HG02840 (cell line): ENCODE measurements at regions not wholly inside any gene's neighbourhood (a gene's known extent, or its start where the extent isn't known, plus 50 kb on each side); places are given as distances from the start of the nearest gene placed in this dataset.
"Not testable (repeated sequence)": the region's sequence is repeated elsewhere in the genome, so short reads cannot be mapped to it uniquely, and the experiment has no call there.

Experiments used
- ATAC-seq: cut with Tn5 transposase; IDR thresholded peaks from one replicate; pipeline ENCODE4 v1.9.1; 2021; ENCODE audit warnings: mild to moderate bottlenecking, moderate library complexity, moderate number of reproducible peaks; ENCODE audit not compliant: unreplicated experiment, low FRiP score

DNA sequence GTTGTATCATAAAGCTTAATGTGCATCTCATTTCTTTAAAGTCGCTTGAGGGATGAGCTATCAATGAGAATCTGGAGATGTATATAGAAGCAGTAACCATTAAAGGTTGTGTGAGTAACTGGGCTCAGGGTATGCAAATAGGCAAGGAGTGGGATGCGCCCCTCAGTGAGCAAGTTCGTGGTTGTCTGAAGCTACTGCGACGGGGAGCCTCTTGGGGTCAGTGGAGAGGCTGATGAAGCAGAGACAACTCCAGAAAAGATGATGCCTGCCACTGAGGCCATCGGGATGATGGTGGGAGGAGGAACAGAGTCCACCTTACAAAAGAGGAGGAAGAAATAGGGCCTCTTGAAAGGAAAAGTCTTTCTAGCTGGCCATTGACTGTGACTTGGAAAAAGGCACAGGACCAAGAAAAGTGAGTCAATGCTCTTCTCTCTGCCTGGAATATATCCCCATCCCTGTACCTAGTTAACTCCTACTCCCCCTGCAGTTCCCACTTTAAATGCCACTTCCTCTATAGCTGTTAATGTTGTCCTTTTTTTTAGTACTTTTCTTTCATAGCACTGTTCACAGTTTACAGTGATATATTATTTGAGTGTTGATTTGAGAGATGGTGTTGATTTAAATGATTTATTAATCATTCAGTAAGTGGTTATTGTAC, 51.4 kb upstream of the LSM6 start:
- peak; percentile 90 for ATAC-seq

- no peak for ATAC-seq
Observed at GRCh38 chr4:146123231-146123630, 52.3 kb upstream of the LSM6 start.

- ATAC-seq: no peak
Observed at GRCh38 chr4:146122398-146122797, 53.1 kb upstream of the LSM6 start.

- no peak for ATAC-seq
Observed at GRCh38 chr4:146121757-146122156, 53.8 kb upstream of the LSM6 start.

GRCh38 chr4:146119845-146120404, 55.6 kb upstream of the LSM6 start:
- no peak for ATAC-seq

- ATAC-seq: no peak
Observed at GRCh38 chr4:146114066-146114465, 61.5 kb upstream of the LSM6 start.

GRCh38 chr4:146113171-146113570, 62.3 kb upstream of the LSM6 start:
- ATAC-seq: no peak

DNA sequence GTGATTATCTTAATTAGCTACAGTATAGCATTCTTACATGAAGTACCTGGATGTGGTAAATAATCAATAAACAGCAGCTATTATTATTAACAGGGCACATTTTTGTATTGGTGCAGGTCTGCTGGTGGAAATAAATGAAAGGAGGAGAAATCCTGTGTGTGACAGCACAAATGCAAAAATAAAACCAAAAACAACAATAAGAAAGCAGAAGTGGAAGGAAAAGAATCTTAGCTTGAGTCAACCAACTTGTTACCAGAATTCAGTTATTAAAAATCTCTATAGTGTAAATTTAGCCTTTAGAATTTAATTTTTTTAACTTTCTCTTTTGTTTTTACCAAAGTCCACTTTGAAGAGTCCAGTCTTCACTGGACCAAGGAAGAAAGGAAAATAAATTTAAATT, 63.1 kb upstream of the LSM6 start:
- ATAC-seq: no peak

GRCh38 chr4:146110871-146111485, 64.5 kb upstream of the LSM6 start:
- no peak for ATAC-seq

DNA sequence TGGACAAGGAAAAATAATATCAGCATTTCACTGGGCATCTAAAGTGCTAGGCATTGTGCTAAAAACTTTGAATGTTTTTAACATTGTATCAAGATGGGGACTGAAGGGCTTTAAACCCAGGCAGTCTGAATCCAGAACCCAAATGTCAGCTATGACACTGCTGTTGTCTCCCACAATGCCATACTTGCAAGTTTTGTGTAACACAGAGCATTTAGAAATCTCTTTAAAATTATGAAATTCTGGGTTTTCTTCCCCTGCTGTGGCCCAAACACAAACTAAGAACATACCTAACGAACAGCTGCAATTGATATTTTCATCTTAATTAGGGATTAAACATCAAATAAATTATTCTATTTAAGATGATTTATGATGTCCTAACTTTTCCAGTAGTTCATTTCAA, 66.8 kb upstream of the LSM6 start:
- ATAC-seq: no peak

- ATAC-seq: no peak
Observed at GRCh38 chr4:146107587-146108240, 67.8 kb upstream of the LSM6 start.

DNA sequence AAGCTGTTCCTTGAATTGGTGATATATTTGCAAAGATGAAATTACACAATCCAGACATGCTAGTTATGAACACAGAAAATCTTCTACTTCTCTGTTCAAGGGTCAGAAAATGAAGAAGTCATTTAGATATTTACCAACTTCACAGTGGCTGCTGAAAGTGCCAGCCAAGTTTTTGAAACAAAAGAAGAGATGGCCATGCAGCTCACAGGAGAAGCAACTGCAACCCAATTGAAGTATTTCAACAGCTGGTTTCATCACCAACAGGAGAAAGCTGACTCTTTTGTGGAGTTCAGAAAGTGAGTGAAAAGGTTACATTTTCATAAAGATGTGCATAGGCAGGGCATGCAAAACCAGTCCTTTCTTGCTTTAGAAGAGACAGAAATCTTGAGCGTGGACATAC, 70.1 kb upstream of the LSM6 start:
- no peak for ATAC-seq

DNA sequence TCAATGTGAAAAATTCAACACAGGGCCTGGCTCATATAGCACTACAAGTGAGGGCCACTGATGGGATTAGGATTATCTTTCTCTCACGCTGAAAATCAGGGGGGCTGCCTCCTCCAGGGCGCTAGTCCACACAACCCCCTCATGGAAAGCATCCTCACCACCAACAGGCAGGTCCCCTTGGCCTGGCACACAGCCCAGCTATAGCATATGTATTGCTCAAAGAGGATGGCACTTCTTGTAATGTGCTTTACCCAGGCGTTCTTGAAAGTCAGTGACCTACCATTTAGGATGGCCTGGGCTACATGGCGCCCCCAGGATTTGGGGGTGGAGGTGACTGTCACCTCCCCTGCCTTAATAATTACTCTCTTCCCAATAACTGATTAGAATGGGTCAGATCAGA, 71.0 kb upstream of the LSM6 start:
- no peak for ATAC-seq

GRCh38 chr4:146104052-146104451, 71.5 kb upstream of the LSM6 start:
- not testable (repeated sequence) for ATAC-seq

DNA sequence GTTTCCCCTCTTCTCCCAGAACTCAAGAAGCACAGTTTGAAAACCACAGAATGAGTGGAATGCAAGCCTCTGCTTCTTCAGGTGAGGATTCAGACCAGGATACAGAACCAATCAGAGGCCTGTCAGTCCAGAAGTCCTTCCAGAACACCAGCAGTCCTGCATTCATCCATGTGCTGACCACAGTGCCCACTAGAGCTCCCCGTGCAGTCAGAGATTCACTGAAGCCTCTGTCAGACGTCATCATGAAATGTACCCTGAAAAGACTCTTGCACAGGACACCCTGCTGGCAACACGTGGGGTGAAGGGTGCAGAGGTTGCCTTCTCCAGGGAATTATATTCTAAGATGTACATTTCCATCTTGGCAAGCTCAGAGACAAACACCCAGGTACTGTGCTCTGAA, 75.9 kb upstream of the LSM6 start:
- no peak for ATAC-seq

GRCh38 chr4:146098978-146099377, 76.5 kb upstream of the LSM6 start:
- no peak for ATAC-seq

DNA sequence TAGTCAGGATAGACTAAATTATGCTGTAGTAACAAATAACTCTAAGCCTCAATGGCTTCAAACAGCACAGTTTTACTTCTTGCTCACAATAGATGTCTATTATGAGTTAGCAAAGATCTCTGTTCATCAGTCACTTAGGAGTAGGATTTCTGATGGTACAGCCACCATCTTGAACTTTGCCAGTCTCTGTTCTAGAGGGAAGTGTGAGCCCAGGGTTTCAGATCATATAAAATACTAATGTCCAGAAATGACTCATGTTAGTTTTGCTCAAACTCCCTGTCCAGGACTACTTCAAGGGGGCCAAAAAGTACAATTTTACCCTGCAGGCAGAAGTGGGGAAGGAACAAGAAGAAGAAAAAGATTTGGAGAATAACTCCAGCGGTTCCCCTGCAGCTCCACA, 77.1 kb upstream of the LSM6 start:
- peak; percentile 71 for ATAC-seq

GRCh38 chr4:146096371-146096770, 79.1 kb upstream of the LSM6 start:
- ATAC-seq: no peak

- peak; percentile 43 for ATAC-seq
Observed at GRCh38 chr4:146095860-146096259, 79.7 kb upstream of the LSM6 start.

GRCh38 chr4:146095091-146095690, 80.3 kb upstream of the LSM6 start:
- ATAC-seq: no peak

DNA sequence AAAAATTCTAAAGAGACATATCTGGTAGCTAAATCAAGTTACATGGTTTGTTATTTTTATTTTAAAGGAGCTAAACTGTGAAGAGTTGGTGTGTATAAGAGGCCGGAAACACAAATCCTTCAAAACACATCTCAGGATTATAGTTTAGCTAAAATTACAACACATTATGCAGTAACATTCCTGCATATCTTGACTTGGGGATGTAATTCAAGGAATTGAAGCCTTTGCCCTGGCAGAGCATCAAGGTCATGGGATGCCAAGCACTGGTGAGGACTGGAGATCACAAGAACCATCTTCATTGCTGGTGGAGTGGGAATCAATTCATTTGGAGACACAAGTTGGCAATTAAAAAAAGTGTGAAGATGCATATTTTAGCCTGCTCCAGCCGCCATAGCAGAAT, 86.8 kb upstream of the LSM6 start:
- ATAC-seq: no peak
